HepG2 (cell line): ENCODE measurements at regions not wholly inside any gene's neighbourhood (a gene's known extent, or its start where the extent isn't known, plus 50 kb on each side); places are given as distances from the start of the nearest gene placed in this dataset.
"Not testable (repeated sequence)": the region's sequence is repeated elsewhere in the genome, so short reads cannot be mapped to it uniquely, and the experiment has no call there.

Experiments used
- FOXA3 ChIP-seq: IDR thresholded peaks from 2 replicates; pipeline ENCODE4 v1.6.1; 2016; ENCODE audit warnings: missing genetic modification reagents, missing compliant biosample characterization
- MYC ChIP-seq: sonication (generic); formaldehyde crosslinking; IDR thresholded peaks from 2 replicates; pipeline ENCODE4 v1.9.0; 2021; ENCODE audit warnings: missing genetic modification reagents, borderline replicate concordance
- RFX5 ChIP-seq: IDR thresholded peaks from 2 replicates; pipeline ENCODE4 v1.6.1; 2011; ENCODE audit warnings: low read depth, low read length, improper control_type of control experiment

GRCh38 chr2:95714398-95714797 lies 122.6 kb downstream of the TRIM43 start:
- TF ChIP-seq MYC (CRISPR knock-in tag); FOXA3 (CRISPR knock-in tag); RFX5: not testable (repeated sequence)
